Peyer's patch (tissue), 4 donors: ENCODE measurements at regions not wholly inside any gene's neighbourhood (a gene's known extent, or its start where the extent isn't known, plus 50 kb on each side); places are given as distances from the start of the nearest gene placed in this dataset.

Experiments
- POLR2A ChIP-seq, 2 donors: fragments of 450-650 bp; IDR thresholded peaks; one replicate each; pipeline ENCODE4 v1.5.1; 2017; ENCODE audit warnings: antibody characterized with exemption in 2 of 2, mild to moderate bottlenecking in 2 of 2, moderate library complexity in 2 of 2
- TF ChIP-seq, protein P1 (sequence below), 6 experiments: fragments of 450-650 bp in 4 of 6; fragments of 200-600 bp in 2 of 6; sonication (generic) in 1 of 6; IDR thresholded peaks; one replicate each; pipeline ENCODE4 v1.5.1; 2017 to 2019; ENCODE audit warnings: antibody characterized with exemption in 6 of 6, mild to moderate bottlenecking in 3 of 6, moderate library complexity in 1 of 6

- TF ChIP-seq, protein P1, sequence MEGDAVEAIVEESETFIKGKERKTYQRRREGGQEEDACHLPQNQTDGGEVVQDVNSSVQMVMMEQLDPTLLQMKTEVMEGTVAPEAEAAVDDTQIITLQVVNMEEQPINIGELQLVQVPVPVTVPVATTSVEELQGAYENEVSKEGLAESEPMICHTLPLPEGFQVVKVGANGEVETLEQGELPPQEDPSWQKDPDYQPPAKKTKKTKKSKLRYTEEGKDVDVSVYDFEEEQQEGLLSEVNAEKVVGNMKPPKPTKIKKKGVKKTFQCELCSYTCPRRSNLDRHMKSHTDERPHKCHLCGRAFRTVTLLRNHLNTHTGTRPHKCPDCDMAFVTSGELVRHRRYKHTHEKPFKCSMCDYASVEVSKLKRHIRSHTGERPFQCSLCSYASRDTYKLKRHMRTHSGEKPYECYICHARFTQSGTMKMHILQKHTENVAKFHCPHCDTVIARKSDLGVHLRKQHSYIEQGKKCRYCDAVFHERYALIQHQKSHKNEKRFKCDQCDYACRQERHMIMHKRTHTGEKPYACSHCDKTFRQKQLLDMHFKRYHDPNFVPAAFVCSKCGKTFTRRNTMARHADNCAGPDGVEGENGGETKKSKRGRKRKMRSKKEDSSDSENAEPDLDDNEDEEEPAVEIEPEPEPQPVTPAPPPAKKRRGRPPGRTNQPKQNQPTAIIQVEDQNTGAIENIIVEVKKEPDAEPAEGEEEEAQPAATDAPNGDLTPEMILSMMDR (IDR thresholded peaks at IDR 0.05) = no peak
- TF ChIP-seq POLR2A (IDR thresholded peaks at IDR 0.05) = no peak
These were observed 1505.3 kb upstream of the WWC1 start for GRCh38 chr5:166786178-166786577.
